Effector memory CD4-positive, alpha-beta T cell (primary cell): ENCODE measurements at regions not wholly inside any gene's neighbourhood (a gene's known extent, or its start where the extent isn't known, plus 50 kb on each side); places are given as distances from the start of the nearest gene placed in this dataset.

Source experiments
- DNase-seq, 3 donors: peaks; one replicate each; pipeline ENCODE4 v3.0.0-alpha.2; 2020
- H3K27ac ChIP-seq: 2 replicates; pipeline ENCODE4 v1.7.0; 2013; ENCODE audit warnings: mild to moderate bottlenecking, low read length, moderate library complexity; ENCODE audit not compliant: insufficient read depth, poor library complexity, severe bottlenecking
- H3K27me3 ChIP-seq: replicated peaks from 2 replicates; pipeline ENCODE4 v1.7.0; 2013; ENCODE audit warnings: mild to moderate bottlenecking, low read length; ENCODE audit not compliant: insufficient read depth, control insufficient read depth, poor library complexity, severe bottlenecking
- H3K36me3 ChIP-seq: 2 replicates; pipeline ENCODE4 v1.7.0; 2013; ENCODE audit warnings: mild to moderate bottlenecking, low read length, moderate library complexity; ENCODE audit not compliant: control insufficient read depth, insufficient read depth
- H3K4me1 ChIP-seq: 2 replicates; pipeline ENCODE4 v1.7.0; 2013; ENCODE audit warnings: low read length, mild to moderate bottlenecking; ENCODE audit not compliant: control insufficient read depth, insufficient read depth, poor library complexity, severe bottlenecking
- H3K4me3 ChIP-seq: 2 replicates; pipeline ENCODE4 v1.7.0; 2013; ENCODE audit warnings: low read length, low read depth, mild to moderate bottlenecking; ENCODE audit not compliant: insufficient read depth, poor library complexity, severe bottlenecking
- H3K9me3 ChIP-seq: 2 replicates; pipeline ENCODE4 v1.7.0; 2013; ENCODE audit warnings: mild to moderate bottlenecking, low read length, moderate library complexity; ENCODE audit not compliant: control insufficient read depth

GRCh38 chr11:45543081-45543480 is 122.3 kb downstream of the CHST1 start:
- Histone ChIP-seq H3K27me3 (no peaks in the 10 kb centered on the region), H3K4me1 (no peaks in the 10 kb centered on the region), H3K4me3 (no peak overlapping the region), H3K9me3 (no peaks in the 10 kb centered on the region), H3K36me3 (no peaks in the 10 kb centered on the region), H3K27ac (no peak overlapping the region)
- no peak for DNase-seq

GRCh38 chr11:45541693-45542434 is 123.6 kb downstream of the CHST1 start:
- Histone ChIP-seq H3K4me1 (no peaks in the 10 kb centered on the region), H3K36me3 (no peaks in the 10 kb centered on the region), H3K27ac (no peak overlapping the region), H3K27me3 (no peaks in the 10 kb centered on the region), H3K9me3 (no peaks in the 10 kb centered on the region), H3K4me3 (no peak overlapping the region)
- no peak for DNase-seq

GRCh38 chr11:45538939-45539338 is 126.5 kb downstream of the CHST1 start:
- H3K4me3 ChIP-seq, result no peak overlapping the region
- no peak overlapping the region for H3K27ac ChIP-seq
- H3K4me1 ChIP-seq, result no peaks in the 10 kb centered on the region
- H3K36me3 ChIP-seq, result no peaks in the 10 kb centered on the region
- no peaks in the 10 kb centered on the region for H3K27me3 ChIP-seq
- no peak for DNase-seq
- no peaks in the 10 kb centered on the region for H3K9me3 ChIP-seq

DNA sequence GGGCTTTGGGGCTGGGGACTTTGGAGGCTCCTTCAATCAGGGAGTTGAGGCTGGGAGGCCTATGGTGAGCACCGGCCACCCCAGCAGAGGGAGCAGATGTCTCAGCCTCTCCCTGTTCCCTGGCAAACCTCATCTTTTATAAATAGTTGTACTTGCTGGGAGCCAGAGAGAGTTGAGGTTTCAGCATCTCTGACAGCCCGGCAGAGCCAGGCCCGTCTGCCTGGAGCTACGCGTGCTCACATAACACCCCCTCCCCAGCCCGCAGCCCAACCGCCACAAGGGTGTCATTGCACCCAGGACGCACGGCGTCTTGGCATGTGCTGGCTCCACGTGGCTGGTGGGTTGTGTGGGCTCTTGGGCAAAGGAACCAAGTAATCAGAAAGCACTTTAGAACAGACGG is 127.1 kb downstream of the CHST1 start:
- no peak for DNase-seq

GRCh38 chr11:45537614-45538013 is 127.8 kb downstream of the CHST1 start:
- Histone ChIP-seq H3K27me3 (no peaks in the 10 kb centered on the region), H3K4me1 (no peaks in the 10 kb centered on the region), H3K4me3 (no peak overlapping the region), H3K36me3 (no peaks in the 10 kb centered on the region), H3K9me3 (no peaks in the 10 kb centered on the region), H3K27ac (no peak overlapping the region)
- no peak for DNase-seq

More for the DNA sequence above, 127.1 kb downstream of the CHST1 start:
- Histone ChIP-seq H3K9me3 (no peaks in the 10 kb centered on the region), H3K27me3 (no peaks in the 10 kb centered on the region), H3K36me3 (no peaks in the 10 kb centered on the region), H3K27ac (no peak overlapping the region), H3K4me1 (no peaks in the 10 kb centered on the region), H3K4me3 (no peak overlapping the region)

- Histone ChIP-seq H3K9me3 (no peaks in the 10 kb centered on the region), H3K27ac (no peak overlapping the region), H3K36me3 (no peaks in the 10 kb centered on the region), H3K27me3 (no peaks in the 10 kb centered on the region), H3K4me1 (no peaks in the 10 kb centered on the region), H3K4me3 (no peak overlapping the region)
- DNase-seq, result no peak
These were observed 130.4 kb downstream of the CHST1 start for GRCh38 chr11:45535033-45535432.

DNA sequence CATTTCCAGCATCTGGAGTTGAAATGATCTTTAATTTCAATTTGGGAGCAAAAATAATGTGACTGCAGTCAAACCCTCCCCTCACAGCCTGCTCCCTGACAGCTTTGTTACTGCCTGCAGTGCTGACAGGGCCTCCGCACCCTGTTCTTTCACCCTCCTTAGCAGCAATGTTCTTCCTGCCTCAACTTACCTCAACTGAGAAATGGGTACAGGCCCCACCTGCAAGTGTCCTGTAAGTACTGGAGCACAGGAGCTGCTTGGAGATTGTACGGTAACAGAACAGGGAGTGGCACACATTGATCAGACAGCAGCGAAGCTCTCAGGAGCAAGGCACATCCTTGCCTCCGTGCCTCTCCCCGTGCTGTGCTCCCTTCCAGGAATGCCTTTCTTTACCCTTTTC is 131.3 kb downstream of the CHST1 start:
- Histone ChIP-seq H3K27ac (no peak overlapping the region), H3K9me3 (no peaks in the 10 kb centered on the region), H3K36me3 (no peaks in the 10 kb centered on the region), H3K4me1 (no peaks in the 10 kb centered on the region), H3K27me3 (no peaks in the 10 kb centered on the region), H3K4me3 (no peak overlapping the region)
- DNase-seq, result no peak

- H3K9me3 ChIP-seq, result no peaks in the 10 kb centered on the region
- no peaks in the 10 kb centered on the region for H3K4me1 ChIP-seq
- H3K4me3 ChIP-seq, result no peak overlapping the region
- H3K27me3 ChIP-seq, result no peaks in the 10 kb centered on the region
- no peaks in the 10 kb centered on the region for H3K36me3 ChIP-seq
- DNase-seq, result no peak
- H3K27ac ChIP-seq, result no peak overlapping the region
These were observed 132.9 kb downstream of the CHST1 start for GRCh38 chr11:45532546-45532945.

DNA sequence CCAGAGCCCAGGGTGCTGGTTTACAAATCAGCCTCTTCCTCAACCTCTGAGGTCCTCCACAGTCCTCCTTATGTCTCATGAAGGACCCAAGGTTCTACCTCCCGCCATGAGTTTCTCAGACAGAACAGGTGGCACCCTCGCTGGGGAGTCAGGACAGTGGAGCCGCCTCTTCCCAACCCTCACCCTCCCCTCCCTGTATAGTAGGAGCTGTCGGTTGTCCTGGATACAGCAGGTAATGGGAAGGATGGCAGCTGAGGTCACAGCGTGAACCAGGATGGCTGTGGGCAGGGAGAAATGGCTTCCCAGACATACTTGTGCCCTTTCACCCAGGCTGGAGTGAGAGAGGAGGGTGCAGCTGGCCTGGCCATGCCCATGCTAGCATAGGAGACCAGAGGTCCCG is 134.6 kb downstream of the CHST1 start:
- no peak overlapping the region for H3K4me3 ChIP-seq
- no peaks in the 10 kb centered on the region for H3K36me3 ChIP-seq
- no peaks in the 10 kb centered on the region for H3K4me1 ChIP-seq
- DNase-seq, result no peak
- no peaks in the 10 kb centered on the region for H3K9me3 ChIP-seq
- no peaks in the 10 kb centered on the region for H3K27me3 ChIP-seq
- no peak overlapping the region for H3K27ac ChIP-seq

DNA sequence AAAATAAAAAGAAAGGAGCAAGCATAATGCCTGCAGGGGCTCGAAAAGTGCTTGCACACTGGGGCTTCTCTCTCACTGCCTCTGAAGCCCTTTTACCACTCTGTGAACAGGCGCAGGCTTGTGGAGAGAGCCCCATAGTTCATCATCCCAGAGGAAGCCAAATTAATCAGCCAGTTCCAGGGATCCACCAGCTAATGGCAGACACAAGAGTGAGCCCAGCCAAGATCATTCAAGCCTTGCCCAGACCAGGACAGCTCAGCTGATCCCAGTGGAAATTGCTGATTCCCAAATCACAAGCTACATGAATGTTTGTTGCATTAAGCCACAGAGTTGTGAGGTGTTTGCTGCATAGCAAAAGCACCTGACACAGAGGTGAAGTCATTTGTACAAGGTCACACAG is 135.3 kb downstream of the CHST1 start:
- H3K4me1 ChIP-seq, result no peaks in the 10 kb centered on the region

More for the DNA sequence above, 135.3 kb downstream of the CHST1 start:
- Histone ChIP-seq H3K36me3 (no peaks in the 10 kb centered on the region), H3K27me3 (no peaks in the 10 kb centered on the region), H3K9me3 (no peaks in the 10 kb centered on the region), H3K27ac (no peak overlapping the region), H3K4me3 (no peak overlapping the region)
- DNase-seq, result no peak
